SK-N-MC (cell line): ENCODE measurements at regions not wholly inside any gene's neighbourhood (a gene's known extent, or its start where the extent isn't known, plus 50 kb on each side); places are given as distances from the start of the nearest gene placed in this dataset.

Experiments
- DNase-seq: peaks from one replicate; pipeline ENCODE4 v3.0.0-alpha.2; 2011; ENCODE audit warnings: low read depth, low spot score
- H3K27ac ChIP-seq: fragments of 200-600 bp; sonication (generic); 2 replicates; pipeline ENCODE4 v1.5.1; 2016; ENCODE audit warnings: mixed run types
- H3K36me3 ChIP-seq: fragments of 200-600 bp; sonication (generic); 2 replicates; pipeline ENCODE4 v1.6.1; 2017; ENCODE audit warnings: antibody characterized with exemption, low read length, mixed read lengths; ENCODE audit not compliant: insufficient read depth
- H3K4me3 ChIP-seq: fragments of 200-600 bp; sonication (generic); 2 replicates; pipeline ENCODE4 v1.5.1; 2016
- H3K9ac ChIP-seq: fragments of 200-600 bp; sonication (generic); 2 replicates; pipeline ENCODE4 v1.8.0; 2017; ENCODE audit warnings: mixed run types, mixed read lengths; ENCODE audit not compliant: insufficient read length
- H3K9me3 ChIP-seq: fragments of 200-600 bp; sonication (generic); 2 replicates; pipeline ENCODE4 v1.6.1; 2017; ENCODE audit warnings: low read depth, mild to moderate bottlenecking, antibody characterized with exemption, low read length, moderate library complexity, mixed read lengths
- EZH2 ChIP-seq: fragments of 200-600 bp; sonication (generic); IDR thresholded peaks from one replicate; pipeline ENCODE4 v1.6.1; 2017; ENCODE audit warnings: antibody characterized with exemption
- FOXP2 ChIP-seq: optimal IDR thresholded peaks from 2 replicates; pipeline ENCODE3; 2011; ENCODE audit warnings: mild to moderate bottlenecking, moderate library complexity; ENCODE audit not compliant: insufficient read depth; ENCODE audit errors: extremely low read length, control extremely low read depth
- POLR2AphosphoS5 ChIP-seq: IDR thresholded peaks from 2 replicates; pipeline ENCODE4 v1.6.1; 2012; ENCODE audit warnings: mild to moderate bottlenecking, low read depth, low read length, borderline replicate concordance

GRCh38 chr4:124435274-124435950, 277.1 kb downstream of the ANKRD50 start:
- Histone ChIP-seq H3K9ac (no peak overlapping the region), H3K4me3 (no peak overlapping the region), H3K27ac (no peak overlapping the region), H3K9me3 (no peaks in the 10 kb centered on the region), H3K36me3 (no peaks in the 10 kb centered on the region)
- TF ChIP-seq POLR2AphosphoS5 (no peak), EZH2 (no peak), FOXP2 (no peak)
- no peak for DNase-seq

- H3K27ac ChIP-seq = no peak overlapping the region
- H3K4me3 ChIP-seq = no peak overlapping the region
- no peak for DNase-seq
- TF ChIP-seq FOXP2 = no peak
- TF ChIP-seq POLR2AphosphoS5 = no peak
- TF ChIP-seq EZH2 = no peak
- H3K9ac ChIP-seq = no peak overlapping the region
- no peaks in the 10 kb centered on the region for H3K36me3 ChIP-seq
- no peaks in the 10 kb centered on the region for H3K9me3 ChIP-seq
These were observed 274.6 kb downstream of the ANKRD50 start for GRCh38 chr4:124437853-124438495.

- H3K27ac ChIP-seq = no peak overlapping the region
- H3K4me3 ChIP-seq = no peak overlapping the region
- no peak for DNase-seq
- H3K9me3 ChIP-seq = no peaks in the 10 kb centered on the region; the same call in 1 of the 2 replicates
- TF ChIP-seq EZH2 = no peak
- TF ChIP-seq POLR2AphosphoS5 = no peak
- no peak for TF ChIP-seq FOXP2
- no peak overlapping the region for H3K9ac ChIP-seq
- H3K36me3 ChIP-seq = no peaks in the 10 kb centered on the region
These were observed 267.5 kb downstream of the ANKRD50 start for GRCh38 chr4:124445071-124445470.

- Histone ChIP-seq H3K9ac (no peak overlapping the region), H3K4me3 (0 out of 2 replicates have a peak overlapping the region, but pooled peaks have one; percentile 12), H3K36me3 (no peaks in the 10 kb centered on the region), H3K9me3 (no peaks in the 10 kb centered on the region), H3K27ac (no peak overlapping the region)
- TF ChIP-seq POLR2AphosphoS5 = no peak
- no peak for TF ChIP-seq FOXP2
- no peak for TF ChIP-seq EZH2
- DNase-seq = no peak
These were observed 262.7 kb downstream of the ANKRD50 start for GRCh38 chr4:124449881-124450280.

- Histone ChIP-seq H3K9ac (no peak overlapping the region), H3K4me3 (no peak overlapping the region), H3K36me3 (no peaks in the 10 kb centered on the region), H3K27ac (peak overlapping the region; percentile 52; the same call in 1 of the 2 replicates), H3K9me3 (no peaks in the 10 kb centered on the region)
- TF ChIP-seq POLR2AphosphoS5 (no peak), FOXP2 (no peak), EZH2 (no peak)
- DNase-seq = no peak
These were observed 261.7 kb downstream of the ANKRD50 start for GRCh38 chr4:124450851-124451250.

GRCh38 chr4:124454772-124455270, 257.7 kb downstream of the ANKRD50 start:
- no peak overlapping the region for H3K9ac ChIP-seq
- TF ChIP-seq FOXP2 (no peak), EZH2 (no peak), POLR2AphosphoS5 (no peak)
- H3K9me3 ChIP-seq = no peaks in the 10 kb centered on the region
- H3K27ac ChIP-seq = no peak overlapping the region
- DNase-seq = no peak
- H3K36me3 ChIP-seq = no peaks in the 10 kb centered on the region
- H3K4me3 ChIP-seq = no peak overlapping the region

GRCh38 chr4:124455671-124456070, 256.9 kb downstream of the ANKRD50 start:
- no peak for DNase-seq
- no peak overlapping the region for H3K27ac ChIP-seq
- H3K9ac ChIP-seq = no peak overlapping the region
- no peaks in the 10 kb centered on the region for H3K9me3 ChIP-seq
- TF ChIP-seq EZH2 (no peak), POLR2AphosphoS5 (no peak), FOXP2 (no peak)
- H3K36me3 ChIP-seq = no peaks in the 10 kb centered on the region
- H3K4me3 ChIP-seq = no peak overlapping the region

GRCh38 chr4:124459196-124459940, 253.2 kb downstream of the ANKRD50 start:
- Histone ChIP-seq H3K36me3 (no peaks in the 10 kb centered on the region), H3K9ac (no peak overlapping the region), H3K9me3 (no peaks in the 10 kb centered on the region), H3K27ac (no peak overlapping the region), H3K4me3 (no peak overlapping the region)
- DNase-seq = no peak
- TF ChIP-seq FOXP2 = no peak
- no peak for TF ChIP-seq EZH2
- TF ChIP-seq POLR2AphosphoS5 = no peak
